Thyroid gland (tissue), 4 donors: ENCODE measurements at regions not wholly inside any gene's neighbourhood (a gene's known extent, or its start where the extent isn't known, plus 50 kb on each side); places are given as distances from the start of the nearest gene placed in this dataset.

ENCODE experiments used
- DNase-seq, 2 donors: peaks; one replicate each; pipeline ENCODE4 v3.0.0-alpha.2; 2019
- H3K27ac ChIP-seq, 3 donors: fragments of 200-600 bp; sonication (generic); 1 replicate in 2 of 3; 2 replicates in 1 of 3; pipeline ENCODE4 v1.5.1; 2016 to 2019; ENCODE audit warnings: mild to moderate bottlenecking in 1 of 3, moderate library complexity in 1 of 3
- H3K27me3 ChIP-seq: fragments of 200-600 bp; sonication (generic); one replicate; pipeline ENCODE4 v1.5.1; 2019
- H3K36me3 ChIP-seq, 2 donors: fragments of 200-600 bp; sonication (generic); one replicate each; pipeline ENCODE4 v1.5.1; 2016 to 2019
- H3K4me1 ChIP-seq, 2 donors: fragments of 200-600 bp; sonication (generic); one replicate each; pipeline ENCODE4 v1.5.1; 2017 to 2019
- H3K4me3 ChIP-seq, 3 donors: fragments of 200-600 bp; sonication (generic); replicated peaks in 1 of 3; 1 replicate in 2 of 3; 2 replicates in 1 of 3; pipeline ENCODE4 v1.5.1; 2016; ENCODE audit warnings: mild to moderate bottlenecking in 1 of 3
- H3K9me3 ChIP-seq: fragments of 200-600 bp; sonication (generic); one replicate; pipeline ENCODE4 v1.5.1; 2017
- POLR2A ChIP-seq, 2 donors: fragments of 450-650 bp; IDR thresholded peaks; one replicate each; pipeline ENCODE4 v1.6.1; 2017; ENCODE audit warnings: antibody characterized with exemption in 2 of 2, mild to moderate bottlenecking in 2 of 2, moderate library complexity in 1 of 2
- WGBS, 2 donors: methylation state at CpG; one replicate each; pipeline ENCODE4 v1.1.5; 2017; 5-methylcytosine and 5-hydroxymethylcytosine counted together
- intact Hi-C: fragments of 100-400 bp; cut with DNase I; formaldehyde crosslinking; loops from one replicate; pipeline ENCODE4 v1.15.1; 2023
- TF ChIP-seq, protein P1 (sequence below), 6 experiments: fragments of 200-600 bp in 3 of 6; fragments of 450-650 bp in 3 of 6; sonication (generic) in 3 of 6; IDR thresholded peaks; one replicate each; pipeline ENCODE4 v1.5.1; 2016 to 2019; ENCODE audit warnings: antibody characterized with exemption in 6 of 6, mild to moderate bottlenecking in 2 of 6, inconsistent platforms in 1 of 6, moderate library complexity in 1 of 6

DNA sequence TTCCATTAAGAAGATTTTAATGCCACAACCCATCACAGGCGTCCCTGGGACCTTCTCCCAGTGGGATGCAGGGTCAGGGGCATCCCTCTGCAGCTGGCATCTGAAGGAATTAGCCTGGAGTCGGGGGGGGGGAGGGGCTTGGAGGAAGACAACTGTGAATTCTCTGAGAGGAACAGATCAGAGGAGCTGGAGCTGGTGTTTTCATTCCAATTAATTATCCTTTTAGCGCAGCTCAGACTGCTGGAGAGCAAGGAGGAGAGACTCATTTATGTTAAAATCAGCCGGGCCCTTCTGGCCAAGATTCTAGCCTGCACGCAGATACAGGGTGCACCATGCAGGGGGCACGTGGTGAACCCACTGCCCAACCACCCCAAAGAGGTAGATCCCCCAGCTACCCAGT is 116.2 kb downstream of the CHST1 start:
- H3K4me3 ChIP-seq, result no peak overlapping the region
- no peaks in the 10 kb centered on the region for H3K27me3 ChIP-seq
- no peaks in the 10 kb centered on the region for H3K9me3 ChIP-seq
- intact Hi-C loops, result no loop called here
- no peak for DNase-seq
- H3K36me3 ChIP-seq, result no peaks in the 10 kb centered on the region
- no peaks in the 10 kb centered on the region for H3K4me1 ChIP-seq
- TF ChIP-seq, protein P1, sequence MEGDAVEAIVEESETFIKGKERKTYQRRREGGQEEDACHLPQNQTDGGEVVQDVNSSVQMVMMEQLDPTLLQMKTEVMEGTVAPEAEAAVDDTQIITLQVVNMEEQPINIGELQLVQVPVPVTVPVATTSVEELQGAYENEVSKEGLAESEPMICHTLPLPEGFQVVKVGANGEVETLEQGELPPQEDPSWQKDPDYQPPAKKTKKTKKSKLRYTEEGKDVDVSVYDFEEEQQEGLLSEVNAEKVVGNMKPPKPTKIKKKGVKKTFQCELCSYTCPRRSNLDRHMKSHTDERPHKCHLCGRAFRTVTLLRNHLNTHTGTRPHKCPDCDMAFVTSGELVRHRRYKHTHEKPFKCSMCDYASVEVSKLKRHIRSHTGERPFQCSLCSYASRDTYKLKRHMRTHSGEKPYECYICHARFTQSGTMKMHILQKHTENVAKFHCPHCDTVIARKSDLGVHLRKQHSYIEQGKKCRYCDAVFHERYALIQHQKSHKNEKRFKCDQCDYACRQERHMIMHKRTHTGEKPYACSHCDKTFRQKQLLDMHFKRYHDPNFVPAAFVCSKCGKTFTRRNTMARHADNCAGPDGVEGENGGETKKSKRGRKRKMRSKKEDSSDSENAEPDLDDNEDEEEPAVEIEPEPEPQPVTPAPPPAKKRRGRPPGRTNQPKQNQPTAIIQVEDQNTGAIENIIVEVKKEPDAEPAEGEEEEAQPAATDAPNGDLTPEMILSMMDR (IDR thresholded peaks at IDR 0.05), result no peak
- TF ChIP-seq POLR2A (IDR thresholded peaks at IDR 0.05), result no peak
- WGBS, 2 donors, result 53 to 80% methylated on average over 5 of the region's 6 CpGs
- H3K27ac ChIP-seq, result no peak overlapping the region

DNA sequence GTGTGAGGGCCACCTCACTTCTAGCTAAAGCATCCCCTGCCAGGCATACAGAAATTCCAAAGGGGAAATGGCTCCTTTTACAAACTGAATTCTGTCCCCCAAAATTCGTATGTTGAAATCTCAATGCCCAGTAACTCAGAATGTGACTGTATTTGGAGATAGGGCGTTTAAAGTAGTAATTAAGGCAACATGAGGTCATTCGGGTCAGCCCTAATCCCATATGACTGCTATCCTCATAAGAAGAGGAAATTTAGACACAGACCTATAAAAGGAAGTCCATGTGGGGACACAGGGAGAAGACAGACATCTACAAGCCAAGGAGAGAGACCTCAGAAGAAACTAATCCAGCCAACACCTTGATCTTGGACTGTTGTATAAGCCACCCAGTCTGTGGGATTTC is 119.1 kb downstream of the CHST1 start:
- 77 to 78% methylated on average over 3 of the region's 3 CpGs for WGBS, 2 donors

DNA sequence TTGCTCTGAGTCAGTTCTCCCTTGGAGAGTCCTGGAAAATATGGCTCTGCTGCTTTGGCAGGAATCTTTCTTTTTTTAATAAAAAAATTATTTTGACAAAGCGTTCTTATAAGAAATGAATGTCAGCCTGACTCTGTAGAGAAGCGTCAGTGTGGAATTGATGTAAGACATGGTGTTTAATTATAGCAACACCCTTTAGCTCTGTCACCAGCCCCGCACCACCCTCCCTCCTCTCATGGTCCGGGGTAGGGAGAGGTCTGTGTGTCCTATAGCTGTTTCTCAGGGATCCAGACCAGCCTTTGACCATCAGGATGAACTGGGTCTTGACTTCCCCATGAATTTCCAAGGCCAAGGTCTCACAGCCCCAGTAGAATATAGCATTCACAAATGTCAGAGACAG is 120.6 kb downstream of the CHST1 start:
- no peaks in the 10 kb centered on the region for H3K27me3 ChIP-seq
- intact Hi-C loops, result no loop called here
- H3K4me3 ChIP-seq, result no peak overlapping the region
- TF ChIP-seq POLR2A (IDR thresholded peaks at IDR 0.05), result no peak
- TF ChIP-seq, protein P1 (IDR thresholded peaks at IDR 0.05), result no peak
- H3K36me3 ChIP-seq, result no peaks in the 10 kb centered on the region
- WGBS, 2 donors, result 83 to 85% methylated on average over 4 of the region's 4 CpGs
- H3K4me1 ChIP-seq, result no peaks in the 10 kb centered on the region
- H3K27ac ChIP-seq, result no peak overlapping the region
- H3K9me3 ChIP-seq, result no peaks in the 10 kb centered on the region
- no peak for DNase-seq

More for the DNA sequence above, 119.1 kb downstream of the CHST1 start:
- no peaks in the 10 kb centered on the region for H3K4me1 ChIP-seq
- no peaks in the 10 kb centered on the region for H3K9me3 ChIP-seq
- no peaks in the 10 kb centered on the region for H3K36me3 ChIP-seq
- no peak overlapping the region for H3K4me3 ChIP-seq
- H3K27me3 ChIP-seq, result no peaks in the 10 kb centered on the region
- TF ChIP-seq, protein P1 (IDR thresholded peaks at IDR 0.05), result no peak
- TF ChIP-seq POLR2A (IDR thresholded peaks at IDR 0.05), result no peak
- intact Hi-C loops, result no loop called here
- DNase-seq, result no peak
- no peak overlapping the region for H3K27ac ChIP-seq

DNA sequence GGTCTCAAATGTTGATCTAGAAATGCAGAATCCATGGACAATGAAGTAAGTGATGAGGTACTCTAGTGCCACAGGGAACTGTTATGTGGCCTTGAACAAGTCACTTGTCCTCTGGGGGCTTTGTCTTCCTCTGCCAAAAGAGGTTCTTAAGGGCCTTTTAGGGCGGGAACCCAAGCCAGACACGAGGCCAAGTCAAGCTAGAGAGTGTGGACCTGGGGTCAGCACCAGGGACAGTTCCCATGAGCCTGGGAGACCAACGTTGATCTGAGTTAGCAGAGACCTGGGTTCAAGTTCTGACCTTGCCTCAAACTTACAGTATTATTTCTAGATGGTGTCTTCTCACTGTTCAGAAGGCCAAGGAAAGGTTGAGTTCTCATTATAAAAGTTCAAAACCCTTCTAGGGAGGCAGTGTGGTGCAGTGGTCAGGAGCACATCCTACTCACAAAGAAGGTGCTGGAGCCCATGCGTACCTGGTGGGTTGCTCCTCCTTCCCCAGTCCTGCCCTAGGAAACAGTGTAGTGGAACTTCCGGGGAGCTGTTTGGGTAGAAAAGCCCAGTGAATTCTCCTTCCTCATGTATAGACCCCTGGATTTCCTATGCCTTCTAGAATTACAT is 121.5 kb downstream of the CHST1 start:
- intact Hi-C loops, result no loop called here
- WGBS, 2 donors, result 26 to 37% methylated on average over 4 to 5 of the region's 5 CpGs
- H3K9me3 ChIP-seq, result no peaks in the 10 kb centered on the region
- no peaks in the 10 kb centered on the region for H3K4me1 ChIP-seq
- DNase-seq, result peak in 1 of 2 donors; percentile 20
- no peak overlapping the region for H3K4me3 ChIP-seq
- H3K27ac ChIP-seq, result no peak overlapping the region
- H3K27me3 ChIP-seq, result no peaks in the 10 kb centered on the region
- TF ChIP-seq, protein P1 (IDR thresholded peaks at IDR 0.05), result no peak
- no peak for TF ChIP-seq POLR2A (IDR thresholded peaks at IDR 0.05)
- H3K36me3 ChIP-seq, result no peaks in the 10 kb centered on the region

DNA sequence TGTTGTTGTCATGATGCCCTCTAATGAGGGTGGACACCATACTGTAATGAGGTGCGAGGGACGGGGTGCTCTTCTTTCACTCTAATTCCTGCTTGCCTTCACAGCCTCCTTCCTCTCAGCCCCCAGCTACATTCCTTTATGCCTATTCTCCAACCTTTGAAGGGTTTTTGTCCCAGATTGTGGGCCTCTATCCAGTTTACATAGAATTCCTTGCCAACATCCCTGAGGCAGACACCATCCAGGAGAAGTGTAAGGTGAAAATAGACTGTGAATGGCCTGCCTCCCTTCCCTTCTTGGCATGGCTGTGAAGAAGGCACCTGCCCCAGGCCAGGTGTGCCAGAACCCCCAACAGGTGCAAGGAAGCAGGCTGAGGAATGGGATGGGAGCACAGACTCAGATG is 122.3 kb downstream of the CHST1 start:
- no peak overlapping the region for H3K4me3 ChIP-seq
- no peaks in the 10 kb centered on the region for H3K36me3 ChIP-seq
- no peak for TF ChIP-seq POLR2A (IDR thresholded peaks at IDR 0.05)
- TF ChIP-seq, protein P1 (IDR thresholded peaks at IDR 0.05), result no peak
- H3K9me3 ChIP-seq, result no peaks in the 10 kb centered on the region
- intact Hi-C loops, result no loop called here
- H3K27ac ChIP-seq, result no peak overlapping the region
- no peaks in the 10 kb centered on the region for H3K4me1 ChIP-seq
- DNase-seq, result no peak
- H3K27me3 ChIP-seq, result no peaks in the 10 kb centered on the region
- WGBS, 2 donors, result 88 to 91% methylated on average over 2 of the region's 2 CpGs
